ENCODE measurements at regions not wholly inside any gene's neighbourhood (a gene's known extent, or its start where the extent isn't known, plus 50 kb on each side); places are given as distances from the start of the nearest gene placed in this dataset.

GRCh38 chr5:30548580-30549305 lies 644.7 kb upstream of the CDH6 start:
- no peaks in the 10 kb centered on the region for H3K36me3 Mint-ChIP-seq (ENCODE audit: low read depth)
- Histone ChIP-seq H3K4me3 (ENCODE audit: low read length) (no peak overlapping the region), H3K27ac (ENCODE audit: low read depth in 1 of 2, low read length in 2 of 2) (no peak overlapping the region), H3K36me3 (ENCODE audit: insufficient read depth, low read length) (no peaks in the 10 kb centered on the region), H3K4me1 (ENCODE audit: insufficient read depth, low read length) (no peaks in the 10 kb centered on the region), H3K27me3 (ENCODE audit: control insufficient read depth in 1 of 2, insufficient read depth in 2 of 2, low read length in 2 of 2) (no peaks in the 10 kb centered on the region), H3K9me3 (ENCODE audit: control insufficient read depth in 1 of 2, insufficient read depth in 1 of 2, low read length in 2 of 2) (no peaks in the 10 kb centered on the region)
- H3K9me3 Mint-ChIP-seq = peaks cover 21% of the 10 kb centered on the region
- ChIA-PET CTCF (no interaction called here), POLR2A (no interaction called here)
- H3K4me1 Mint-ChIP-seq (ENCODE audit: low read depth) = no peaks in the 10 kb centered on the region
- no peaks in the 10 kb centered on the region for H3K27me3 Mint-ChIP-seq
- TF ChIP-seq CTCF (IDR thresholded peaks at IDR 0.05) = no peak
- intact Hi-C loops (cut with DNase I, micrococcal nuclease) = no loop called here
- DNase-seq = no peak
- no peak overlapping the region for H3K4me3 Mint-ChIP-seq
- H3K27ac Mint-ChIP-seq = no peak overlapping the region
- no peak for ATAC-seq (ENCODE audit: poor library complexity)

- H3K9me3 Mint-ChIP-seq = peaks cover 6% of the 10 kb centered on the region
- POLR2A ChIA-PET = no interaction called here
- H3K4me3 Mint-ChIP-seq = no peak overlapping the region
- no peaks in the 10 kb centered on the region for H3K4me1 Mint-ChIP-seq (ENCODE audit: low read depth)
- Histone ChIP-seq H3K4me1 (ENCODE audit: insufficient read depth, low read length) (no peaks in the 10 kb centered on the region), H3K27ac (ENCODE audit: low read depth in 1 of 2, low read length in 2 of 2) (no peak overlapping the region), H3K9me3 (ENCODE audit: control insufficient read depth in 1 of 2, insufficient read depth in 1 of 2, low read length in 2 of 2) (peaks cover 0 to 14% of the 10 kb centered on the region in 2 experiments), H3K4me3 (ENCODE audit: low read length) (no peak overlapping the region), H3K27me3 (ENCODE audit: control insufficient read depth in 1 of 2, insufficient read depth in 2 of 2, low read length in 2 of 2) (no peaks in the 10 kb centered on the region), H3K36me3 (ENCODE audit: insufficient read depth, low read length) (no peaks in the 10 kb centered on the region)
- H3K36me3 Mint-ChIP-seq (ENCODE audit: low read depth) = no peaks in the 10 kb centered on the region
- intact Hi-C loops (cut with DNase I, micrococcal nuclease) = no loop called here
- DNase-seq (no peak), ATAC-seq (ENCODE audit: poor library complexity) (no peak)
- no peak for TF ChIP-seq CTCF (IDR thresholded peaks at IDR 0.05)
- CTCF ChIA-PET = no interaction called here
- no peak overlapping the region for H3K27ac Mint-ChIP-seq
- H3K27me3 Mint-ChIP-seq = no peaks in the 10 kb centered on the region
Measured at GRCh38 chr5:30540150-30540549, 653.3 kb upstream of the CDH6 start.

GRCh38 chr5:30539004-30539634 lies 654.4 kb upstream of the CDH6 start:
- ChIA-PET CTCF (no interaction called here), POLR2A (no interaction called here)
- no peak for TF ChIP-seq CTCF (IDR thresholded peaks at IDR 0.05)
- H3K9me3 ChIP-seq (ENCODE audit: control insufficient read depth in 1 of 2, insufficient read depth in 1 of 2, low read length in 2 of 2) = peaks cover 0 to 14% of the 10 kb centered on the region in 2 experiments
- intact Hi-C loops (cut with DNase I, micrococcal nuclease) = no loop called here
- H3K4me1 Mint-ChIP-seq (ENCODE audit: low read depth) = no peaks in the 10 kb centered on the region
- ATAC-seq (ENCODE audit: poor library complexity) (no peak), DNase-seq (no peak)
- H3K4me3 Mint-ChIP-seq = no peak overlapping the region
- peaks cover 9% of the 10 kb centered on the region for H3K9me3 Mint-ChIP-seq
- no peak overlapping the region for H3K27ac Mint-ChIP-seq
- no peak overlapping the region for H3K4me3 ChIP-seq (ENCODE audit: low read length)
- no peaks in the 10 kb centered on the region for H3K27me3 ChIP-seq (ENCODE audit: control insufficient read depth in 1 of 2, insufficient read depth in 2 of 2, low read length in 2 of 2)
- no peaks in the 10 kb centered on the region for H3K36me3 Mint-ChIP-seq (ENCODE audit: low read depth)
- no peaks in the 10 kb centered on the region for H3K27me3 Mint-ChIP-seq
- no peak overlapping the region for H3K27ac ChIP-seq (ENCODE audit: low read depth in 1 of 2, low read length in 2 of 2)
- H3K36me3 ChIP-seq (ENCODE audit: insufficient read depth, low read length) = no peaks in the 10 kb centered on the region
- no peaks in the 10 kb centered on the region for H3K4me1 ChIP-seq (ENCODE audit: insufficient read depth, low read length)

All from CD4-positive, alpha-beta T cell (primary cell).